Liver (tissue), 8 donors: ENCODE measurements at regions not wholly inside any gene's neighbourhood (a gene's known extent, or its start where the extent isn't known, plus 50 kb on each side); places are given as distances from the start of the nearest gene placed in this dataset.

ENCODE experiments used
- DNase-seq: peaks from one replicate; pipeline ENCODE4 v3.0.0-alpha.2; 2017; ENCODE audit warnings: low spot score
- H3K27ac ChIP-seq, 2 donors: one replicate each; pipeline ENCODE4 v1.7.0; 2013; ENCODE audit warnings: inconsistent platforms in 2 of 2, low read length in 2 of 2, control low read depth in 1 of 2, low read depth in 1 of 2, mild to moderate bottlenecking in 1 of 2
- H3K27me3 ChIP-seq, 4 donors: one replicate each; pipeline versions ENCODE4 v1.6.1 to v1.7.0; 2013; ENCODE audit warnings: low read length in 3 of 4, inconsistent platforms in 1 of 4, mild to moderate bottlenecking in 1 of 4, moderate library complexity in 1 of 4; ENCODE audit not compliant: control insufficient read depth in 4 of 4, insufficient read depth in 4 of 4
- H3K36me3 ChIP-seq, 4 donors: one replicate each; pipeline versions ENCODE4 v1.6.1 to v1.7.0; 2013; ENCODE audit warnings: low read length in 3 of 4, mild to moderate bottlenecking in 3 of 4, low read depth in 1 of 4, moderate library complexity in 1 of 4; ENCODE audit not compliant: control insufficient read depth in 4 of 4, insufficient read depth in 3 of 4
- H3K4me1 ChIP-seq, 4 donors: one replicate each; pipeline versions ENCODE4 v1.6.1 to v1.7.0; 2013; ENCODE audit warnings: low read length in 3 of 4, mild to moderate bottlenecking in 3 of 4, moderate library complexity in 1 of 4; ENCODE audit not compliant: control insufficient read depth in 4 of 4, insufficient read depth in 4 of 4
- H3K4me3 ChIP-seq, 3 donors: one replicate each; pipeline versions ENCODE4 v1.6.1 to v1.7.0; 2013; ENCODE audit warnings: low read length in 3 of 3, control low read depth in 1 of 3, low read depth in 1 of 3, mild to moderate bottlenecking in 1 of 3
- H3K9ac ChIP-seq, 2 donors: one replicate each; pipeline ENCODE4 v1.7.0; 2013; ENCODE audit warnings: low read length in 2 of 2, mild to moderate bottlenecking in 2 of 2, moderate library complexity in 2 of 2, control low read depth in 1 of 2, low read depth in 1 of 2
- H3K9me3 ChIP-seq, 4 donors: one replicate each; pipeline versions ENCODE4 v1.6.1 to v1.7.0; 2013; ENCODE audit warnings: low read length in 3 of 4; ENCODE audit not compliant: control insufficient read depth in 4 of 4
- ATF3 ChIP-seq: IDR thresholded peaks from 2 replicates; pipeline ENCODE4 v1.6.1; 2016; ENCODE audit warnings: antibody characterized with exemption
- CTCF ChIP-seq: fragments of 150-350 bp; IDR thresholded peaks from 2 replicates; pipeline ENCODE4 v1.5.1; 2017; ENCODE audit warnings: improper control_type of control experiment, low read depth, low read length; ENCODE audit not compliant: missing input control
- EGR1 ChIP-seq, 2 donors: IDR thresholded peaks; 2 replicates each; pipeline ENCODE4 v1.6.1; 2016 to 2018; ENCODE audit warnings: antibody characterized with exemption in 2 of 2, low read depth in 2 of 2
- FOXA2 ChIP-seq: IDR thresholded peaks from 2 replicates; pipeline ENCODE4 v1.6.1; 2016; ENCODE audit warnings: antibody characterized with exemption
- GABPA ChIP-seq, 2 donors: IDR thresholded peaks in 1 of 2; conservative IDR thresholded peaks in 1 of 2; 2 replicates each; pipeline ENCODE4 v1.6.1; 2016; ENCODE audit warnings: antibody characterized with exemption in 2 of 2, mild to moderate bottlenecking in 1 of 2, moderate library complexity in 1 of 2
- HNF4A ChIP-seq, 2 donors: conservative IDR thresholded peaks; 2 replicates each; pipeline ENCODE4 v1.6.1; 2016; ENCODE audit warnings: antibody characterized with exemption in 2 of 2, mild to moderate bottlenecking in 2 of 2
- HNF4G ChIP-seq: IDR thresholded peaks from 2 replicates; pipeline ENCODE4 v1.6.1; 2016; ENCODE audit warnings: antibody characterized with exemption
- MAX ChIP-seq: IDR thresholded peaks from 2 replicates; pipeline ENCODE4 v1.6.1; 2016; ENCODE audit warnings: antibody characterized with exemption
- NR2F2 ChIP-seq: IDR thresholded peaks from 2 replicates; pipeline ENCODE4 v1.6.1; 2016; ENCODE audit warnings: antibody characterized with exemption
- RAD21 ChIP-seq, 2 donors: IDR thresholded peaks; 2 replicates each; pipeline ENCODE4 v1.6.1; 2016; ENCODE audit warnings: antibody characterized with exemption in 2 of 2, mild to moderate bottlenecking in 2 of 2
- RXRA ChIP-seq, 2 donors: IDR thresholded peaks; 2 replicates each; pipeline ENCODE4 v1.6.1; 2017 to 2018; ENCODE audit warnings: antibody characterized with exemption in 2 of 2, mild to moderate bottlenecking in 1 of 2
- SP1 ChIP-seq: IDR thresholded peaks from 2 replicates; pipeline ENCODE4 v1.6.1; 2018; ENCODE audit warnings: antibody characterized with exemption, mild to moderate bottlenecking
- TAF1 ChIP-seq: conservative IDR thresholded peaks from 2 replicates; pipeline ENCODE4 v1.6.1; 2016; ENCODE audit warnings: antibody characterized with exemption, mild to moderate bottlenecking
- YY1 ChIP-seq: IDR thresholded peaks from 2 replicates; pipeline ENCODE4 v1.6.1; 2016; ENCODE audit warnings: antibody characterized with exemption, mild to moderate bottlenecking
- ZBTB33 ChIP-seq: IDR thresholded peaks from 2 replicates; pipeline ENCODE4 v1.6.1; 2016; ENCODE audit warnings: antibody characterized with exemption
- WGBS: extraction: QIAGEN DNeasy Blood & Tissue Kit; methylation state at CpG from one replicate; pipeline ENCODE4 v1.1.7; 2013; 5-methylcytosine and 5-hydroxymethylcytosine counted together
- donor health status: healthy.
- donor health status: healthy.
- donor health status: healthy.
- donor health status: healthy.
- donor health status: healthy.

- WGBS: 66% methylated on average over 7 of the region's 7 CpGs
- no peak overlapping the region for H3K4me3 ChIP-seq
- peaks cover 0 to 6% (median 2%) of the 10 kb centered on the region in 4 donors for H3K27me3 ChIP-seq
- DNase-seq: no peak
- TF ChIP-seq YY1: no peak
- H3K9ac ChIP-seq: no peak overlapping the region
- H3K9me3 ChIP-seq: no peaks in the 10 kb centered on the region
- no peak overlapping the region for H3K27ac ChIP-seq
- no peaks in the 10 kb centered on the region for H3K4me1 ChIP-seq
- no peaks in the 10 kb centered on the region for H3K36me3 ChIP-seq
Measured at GRCh38 chr2:39930175-39930917, 151.3 kb upstream of the THUMPD2 start.

- 80% methylated on average over 2 of the region's 2 CpGs for WGBS
- H3K27me3 ChIP-seq: peaks cover 0 to 4% (median 2%) of the 10 kb centered on the region in 4 donors
- no peak overlapping the region for H3K27ac ChIP-seq
- H3K9me3 ChIP-seq: no peaks in the 10 kb centered on the region
- H3K9ac ChIP-seq: no peak overlapping the region
- no peak overlapping the region for H3K4me3 ChIP-seq
- H3K36me3 ChIP-seq: no peaks in the 10 kb centered on the region
- H3K4me1 ChIP-seq: no peaks in the 10 kb centered on the region
- DNase-seq: no peak
- TF ChIP-seq HNF4G (no peak), ATF3 (no peak), RAD21 (IDR thresholded peaks at IDR 0.05) (no peak), CTCF (no peak), GABPA (IDR thresholded peaks at IDR 0.05 in 1 of 2, conservative IDR thresholded peaks at IDR 0.05 in 1 of 2) (no peak), NR2F2 (no peak)
Measured at GRCh38 chr2:39929531-39929930, 150.5 kb upstream of the THUMPD2 start.

- Histone ChIP-seq H3K27ac (no peak overlapping the region), H3K36me3 (no peaks in the 10 kb centered on the region), H3K9me3 (no peaks in the 10 kb centered on the region), H3K27me3 (peaks cover 0 to 4% (median 0%) of the 10 kb centered on the region in 4 donors), H3K4me3 (no peak overlapping the region), H3K4me1 (no peaks in the 10 kb centered on the region), H3K9ac (no peak overlapping the region)
- no peak for DNase-seq
- WGBS: 85% methylated on average over 3 of the region's 3 CpGs
- TF ChIP-seq RXRA (IDR thresholded peaks at IDR 0.05) (no peak), FOXA2 (no peak), TAF1 (no peak), RAD21 (IDR thresholded peaks at IDR 0.05) (no peak), HNF4G (no peak), HNF4A (conservative IDR thresholded peaks at IDR 0.05) (no peak), NR2F2 (no peak), MAX (no peak), SP1 (no peak), EGR1 (IDR thresholded peaks at IDR 0.05; ENCODE audit: low read depth in 2 of 2) (no peak), ZBTB33 (no peak), YY1 (no peak)
Measured at GRCh38 chr2:39925312-39925711, 146.3 kb upstream of the THUMPD2 start.
